Jurkat, Clone E6-1 (cell line): ENCODE measurements at regions not wholly inside any gene's neighbourhood (a gene's known extent, or its start where the extent isn't known, plus 50 kb on each side); places are given as distances from the start of the nearest gene placed in this dataset.

Experiments used
- DNase-seq: peaks from one replicate; pipeline ENCODE4 v3.0.0-alpha.2; 2011; ENCODE audit warnings: low read depth, low spot score
- H3K4me3 ChIP-seq: 2 replicates; pipeline ENCODE4 v1.5.1; 2011; ENCODE audit warnings: mild to moderate bottlenecking, low read length, control low read depth, moderate library complexity

GRCh38 chr6:147709396-147710272, 201.1 kb downstream of the SAMD5 start:
- no peak for DNase-seq
- H3K4me3 ChIP-seq, result no peak overlapping the region

GRCh38 chr6:147710890-147711289, 202.4 kb downstream of the SAMD5 start:
- DNase-seq, result no peak
- H3K4me3 ChIP-seq, result no peak overlapping the region

DNA sequence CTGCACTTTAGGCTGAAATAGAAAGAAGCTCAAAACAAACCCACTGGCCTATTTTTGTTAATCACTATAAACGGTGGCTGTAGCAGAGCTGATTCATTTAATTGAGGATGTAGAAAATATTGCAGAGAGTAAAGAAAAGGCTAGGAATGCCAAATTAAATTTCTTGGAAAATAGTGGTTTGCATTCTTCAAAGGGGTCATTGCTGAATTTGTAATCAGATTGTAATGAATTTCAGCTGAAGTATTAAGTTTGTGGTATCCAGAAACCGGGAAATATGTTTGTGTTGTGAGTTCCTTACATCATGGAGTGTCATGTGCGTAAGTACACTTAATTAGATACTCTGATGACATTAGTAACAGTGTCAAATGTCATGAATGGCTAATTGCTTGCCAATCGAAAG, 203.0 kb downstream of the SAMD5 start:
- DNase-seq, result no peak
- no peak overlapping the region for H3K4me3 ChIP-seq

DNA sequence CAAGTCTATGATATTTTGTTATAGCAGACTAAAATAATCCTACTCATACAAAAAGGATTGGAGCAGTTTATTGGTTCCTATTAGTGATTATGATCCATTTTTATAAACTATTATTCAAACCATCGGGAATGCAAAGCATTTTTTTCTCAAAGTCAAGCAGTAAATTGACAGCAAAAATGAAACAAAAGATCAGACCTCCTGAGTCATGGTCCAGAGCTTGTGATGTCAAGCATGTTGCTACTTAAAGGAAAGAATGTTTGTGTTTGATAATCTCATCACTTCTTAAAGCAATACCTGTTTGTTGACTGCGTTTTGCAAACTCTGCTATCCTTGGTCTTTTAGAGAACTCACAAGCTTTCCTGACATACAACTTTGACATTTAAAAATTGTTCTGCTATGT, 204.4 kb downstream of the SAMD5 start:
- no peak overlapping the region for H3K4me3 ChIP-seq
- DNase-seq, result no peak

DNA sequence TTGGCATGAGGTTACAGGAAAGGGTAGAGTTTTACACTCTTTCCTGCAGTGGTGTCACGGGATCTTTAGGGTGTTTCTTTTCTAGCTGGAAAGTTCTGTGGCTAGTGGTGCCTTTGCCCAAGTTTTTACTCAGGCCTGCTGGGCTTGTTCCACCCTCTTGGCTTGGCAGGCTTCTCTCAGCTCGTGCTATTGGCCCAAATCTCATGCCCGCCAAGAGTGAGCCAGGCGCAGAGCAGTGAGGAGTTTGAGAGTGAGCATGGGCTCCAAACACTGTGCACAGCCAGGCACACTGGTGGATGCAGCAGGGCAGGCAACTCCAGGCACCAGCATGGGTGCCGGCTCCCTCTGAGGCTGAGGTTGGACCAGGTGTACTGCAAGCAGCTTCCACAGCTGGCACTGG, 206.5 kb downstream of the SAMD5 start:
- no peak overlapping the region for H3K4me3 ChIP-seq
- no peak for DNase-seq

DNA sequence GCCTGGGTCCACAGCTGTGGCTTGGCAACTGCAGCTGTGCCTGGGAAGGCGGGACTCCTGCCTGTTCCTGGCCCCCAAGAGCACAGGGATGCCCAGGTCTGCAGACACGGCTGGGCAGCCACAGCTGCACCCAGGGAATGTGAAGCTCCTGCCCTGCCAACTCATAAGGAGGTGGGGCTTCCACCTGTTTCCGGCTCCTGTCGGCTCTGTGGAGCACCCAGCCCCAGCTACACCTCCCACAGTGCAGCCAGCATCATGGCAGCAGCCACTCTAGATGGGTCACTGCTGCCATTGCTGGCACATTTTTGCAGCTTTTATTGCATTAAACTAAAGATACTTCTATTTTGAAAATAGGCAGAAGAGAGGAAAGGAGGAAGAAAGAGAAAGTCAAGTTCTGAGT, 207.9 kb downstream of the SAMD5 start:
- DNase-seq, result no peak
- no peak overlapping the region for H3K4me3 ChIP-seq

DNA sequence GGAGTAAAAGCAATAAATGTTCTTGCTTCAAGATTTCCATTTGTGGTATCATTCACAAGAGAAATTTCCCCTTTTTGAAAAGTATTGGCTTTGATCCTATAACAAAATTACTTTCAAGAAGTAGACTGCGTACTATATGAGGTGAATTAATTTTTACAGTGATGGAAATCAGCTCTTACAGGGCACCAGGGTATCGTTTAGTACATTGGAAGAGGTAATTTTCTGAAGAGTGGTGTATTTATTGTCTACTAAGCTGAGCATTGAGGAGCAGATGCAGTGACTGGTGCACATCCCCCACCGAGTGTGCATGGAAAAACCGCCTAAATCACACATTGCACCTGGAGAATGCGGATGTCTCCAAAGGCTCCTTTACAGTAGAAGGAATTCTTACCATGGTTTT, 209.5 kb downstream of the SAMD5 start:
- no peak overlapping the region for H3K4me3 ChIP-seq
- no peak for DNase-seq

GRCh38 chr6:147722158-147722557, 213.7 kb downstream of the SAMD5 start:
- H3K4me3 ChIP-seq, result no peak overlapping the region

GRCh38 chr6:147724454-147724853, 216.0 kb downstream of the SAMD5 start:
- DNase-seq, result no peak
- no peak overlapping the region for H3K4me3 ChIP-seq

More at GRCh38 chr6:147722158-147722557, 213.7 kb downstream of the SAMD5 start:
- DNase-seq, result no peak

GRCh38 chr6:147726342-147726741, 217.9 kb downstream of the SAMD5 start:
- no peak overlapping the region for H3K4me3 ChIP-seq
- no peak for DNase-seq

GRCh38 chr6:147728903-147729302, 220.4 kb downstream of the SAMD5 start:
- no peak overlapping the region for H3K4me3 ChIP-seq
- no peak for DNase-seq

- H3K4me3 ChIP-seq, result no peak overlapping the region
- no peak for DNase-seq
These were observed 225.2 kb downstream of the SAMD5 start for GRCh38 chr6:147733686-147734085.

- no peak for DNase-seq
- H3K4me3 ChIP-seq, result no peak overlapping the region
These were observed 225.7 kb downstream of the SAMD5 start for GRCh38 chr6:147734151-147734550.

GRCh38 chr6:147735924-147736323, 227.4 kb downstream of the SAMD5 start:
- no peak for DNase-seq

DNA sequence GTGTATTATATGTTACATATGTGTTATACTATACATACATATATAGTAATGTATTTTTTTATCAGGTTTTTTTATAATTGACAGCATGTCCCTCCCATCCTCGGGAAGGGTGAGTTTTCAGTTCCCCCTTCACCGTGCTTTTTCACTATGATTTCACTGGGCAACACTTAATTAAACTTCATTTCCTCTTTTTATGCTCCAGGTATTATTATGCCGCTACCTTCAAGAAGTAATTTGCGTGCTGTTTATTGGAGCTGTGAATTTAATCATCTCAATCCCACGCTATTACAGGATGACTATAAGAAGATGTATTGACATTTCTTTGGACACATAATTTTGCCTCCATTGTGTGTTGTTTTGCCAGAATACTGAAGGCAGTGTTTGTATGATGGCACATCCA, 228.6 kb downstream of the SAMD5 start:
- H3K4me3 ChIP-seq, result no peak overlapping the region
- no peak for DNase-seq

More at GRCh38 chr6:147735924-147736323, 227.4 kb downstream of the SAMD5 start:
- no peak overlapping the region for H3K4me3 ChIP-seq

- no peak for DNase-seq
These were observed 229.6 kb downstream of the SAMD5 start for GRCh38 chr6:147738099-147738498.

GRCh38 chr6:147738516-147739162, 230.1 kb downstream of the SAMD5 start:
- DNase-seq, result peak; percentile 25

More at GRCh38 chr6:147738099-147738498, 229.6 kb downstream of the SAMD5 start:
- no peak overlapping the region for H3K4me3 ChIP-seq

GRCh38 chr6:147740326-147740725, 231.8 kb downstream of the SAMD5 start:
- no peak overlapping the region for H3K4me3 ChIP-seq
- no peak for DNase-seq

More at GRCh38 chr6:147738516-147739162, 230.1 kb downstream of the SAMD5 start:
- H3K4me3 ChIP-seq, result no peak overlapping the region

- no peak for DNase-seq
These were observed 232.4 kb downstream of the SAMD5 start for GRCh38 chr6:147740916-147741315.

DNA sequence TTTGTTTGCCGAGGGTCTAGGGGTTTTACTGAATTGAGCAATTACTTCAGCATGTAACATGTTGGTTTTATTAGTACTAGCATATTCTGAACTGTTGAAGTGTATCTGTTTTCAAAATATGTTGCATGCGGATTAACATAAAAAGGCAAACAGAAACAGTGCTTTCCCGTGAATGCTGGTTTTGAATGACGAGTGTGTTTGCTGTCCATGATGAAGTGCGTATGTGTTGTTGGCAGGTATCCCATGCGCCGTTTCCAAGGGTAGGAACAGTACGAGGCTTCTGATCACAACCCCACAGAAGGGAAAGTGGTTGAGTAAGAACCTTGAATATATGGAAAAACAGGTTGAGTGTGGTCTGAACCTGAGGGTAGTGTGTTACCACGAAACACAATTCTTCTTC, 232.9 kb downstream of the SAMD5 start:
- no peak for DNase-seq
- no peak overlapping the region for H3K4me3 ChIP-seq

More at GRCh38 chr6:147740916-147741315, 232.4 kb downstream of the SAMD5 start:
- no peak overlapping the region for H3K4me3 ChIP-seq
